GM19372 (cell line): ENCODE measurements at regions not wholly inside any gene's neighbourhood (a gene's known extent, or its start where the extent isn't known, plus 50 kb on each side); places are given as distances from the start of the nearest gene placed in this dataset.

Experiments
- ATAC-seq: cut with Tn5 transposase; IDR thresholded peaks from one replicate; pipeline ENCODE4 v1.9.1; 2021; ENCODE audit warnings: mild to moderate bottlenecking, low read depth, moderate library complexity; ENCODE audit not compliant: unreplicated experiment

DNA sequence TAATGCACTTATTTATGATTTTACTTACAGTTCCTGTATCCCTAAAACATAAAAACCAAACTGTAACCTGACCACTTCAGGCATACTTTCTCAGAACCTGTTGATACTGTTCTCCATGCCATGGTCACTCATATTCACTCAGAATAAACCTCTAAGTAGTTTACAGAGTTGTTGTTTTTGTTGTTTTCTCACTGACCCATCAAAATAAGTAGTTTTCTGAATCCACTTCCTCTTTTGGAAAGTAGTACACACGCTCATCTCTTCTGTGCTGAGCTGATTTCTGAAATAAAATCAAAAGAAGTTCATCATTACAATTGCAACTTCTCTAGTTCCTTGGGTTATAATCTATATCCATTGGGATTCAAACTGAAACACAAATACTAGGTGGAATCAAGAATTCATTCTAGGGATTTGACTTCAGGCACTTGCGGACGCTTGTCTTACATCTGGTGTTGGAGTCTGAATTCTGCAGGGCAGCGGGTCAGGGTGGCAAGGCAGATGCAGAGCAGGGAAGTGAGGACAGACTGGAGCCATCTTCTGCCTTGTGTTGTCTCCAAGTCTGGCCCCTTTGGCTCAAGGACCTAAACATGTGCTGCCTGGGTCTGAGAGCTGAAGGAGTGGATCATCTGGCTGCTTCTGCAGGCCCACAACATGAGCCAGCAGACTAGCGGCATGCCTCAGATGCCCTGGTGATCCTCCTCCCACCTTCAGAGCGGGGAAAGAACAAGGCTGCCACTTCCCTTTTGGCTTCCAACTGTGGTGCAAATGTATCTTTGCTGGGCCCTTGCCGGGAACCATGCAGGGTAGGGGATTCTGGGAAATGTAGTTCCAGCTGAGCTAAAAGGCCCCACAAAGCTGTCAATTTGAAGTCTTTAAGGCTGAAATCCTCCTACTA, 167.9 kb upstream of the MYLIP start:
- no peak for ATAC-seq

DNA sequence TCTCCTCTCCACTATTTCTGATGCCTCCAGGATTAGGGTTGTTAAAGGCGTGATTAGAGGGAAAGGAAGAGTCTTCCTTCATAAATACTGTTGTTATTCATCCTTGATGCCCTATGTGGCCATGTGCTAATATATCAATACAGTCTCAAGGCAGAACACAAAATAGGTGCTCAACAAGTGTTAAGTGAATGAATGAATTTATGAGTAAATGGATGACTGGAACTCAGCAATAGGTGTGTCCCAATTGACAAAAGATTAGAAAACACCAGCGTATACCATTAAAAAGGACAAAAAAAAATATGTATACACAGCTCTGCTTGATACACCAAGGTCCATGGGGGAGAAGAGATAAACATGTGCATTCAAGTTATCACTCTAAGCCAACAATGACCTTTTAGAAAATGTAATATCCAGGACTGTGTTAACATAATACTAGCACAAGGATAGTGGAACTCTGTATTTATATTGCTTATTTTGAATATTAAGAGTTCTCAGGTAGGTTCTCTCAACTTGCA, 171.2 kb upstream of the MYLIP start:
- no peak for ATAC-seq

DNA sequence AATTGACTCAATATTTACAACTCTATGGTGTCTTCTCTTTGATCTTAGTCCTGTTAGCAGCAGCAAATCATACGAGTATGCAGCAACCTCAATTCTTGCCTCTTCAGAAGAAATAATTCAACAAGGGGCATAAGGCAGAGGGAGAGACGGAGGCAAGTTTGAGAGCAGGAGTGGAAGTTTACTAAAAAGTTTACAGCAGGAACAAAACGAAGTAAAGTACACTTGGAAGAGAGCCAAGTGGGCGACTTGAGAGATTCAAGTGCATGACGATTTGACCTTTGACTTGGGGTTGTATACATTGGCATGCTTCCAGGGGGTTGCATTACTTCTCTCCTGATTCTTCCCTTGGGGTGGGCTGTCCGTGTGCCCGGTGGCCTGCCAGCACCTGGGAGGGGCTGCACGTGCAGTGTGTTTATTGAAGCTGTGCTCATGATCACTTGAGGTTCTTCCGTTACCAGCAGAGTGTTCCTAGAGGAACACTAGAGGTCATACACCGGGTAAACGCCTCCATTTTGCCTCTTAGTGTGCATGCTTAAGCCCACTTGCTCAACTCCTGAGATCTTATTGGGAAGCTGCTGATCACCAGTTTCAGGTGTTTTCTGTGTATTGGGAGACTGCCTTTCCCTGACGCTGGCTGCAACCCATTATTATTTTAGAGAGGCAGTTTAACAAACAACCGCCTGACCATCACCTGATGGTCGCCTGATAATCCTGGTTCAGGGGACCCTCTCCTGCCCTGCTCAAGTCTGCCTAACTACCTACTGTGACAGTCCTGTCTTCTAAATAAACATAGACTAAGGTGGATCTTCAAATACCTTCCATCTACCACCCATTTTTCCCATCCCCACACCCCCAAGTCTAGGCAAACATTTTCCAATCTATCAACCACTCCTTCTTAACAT, 172.4 kb upstream of the MYLIP start:
- no peak for ATAC-seq

DNA sequence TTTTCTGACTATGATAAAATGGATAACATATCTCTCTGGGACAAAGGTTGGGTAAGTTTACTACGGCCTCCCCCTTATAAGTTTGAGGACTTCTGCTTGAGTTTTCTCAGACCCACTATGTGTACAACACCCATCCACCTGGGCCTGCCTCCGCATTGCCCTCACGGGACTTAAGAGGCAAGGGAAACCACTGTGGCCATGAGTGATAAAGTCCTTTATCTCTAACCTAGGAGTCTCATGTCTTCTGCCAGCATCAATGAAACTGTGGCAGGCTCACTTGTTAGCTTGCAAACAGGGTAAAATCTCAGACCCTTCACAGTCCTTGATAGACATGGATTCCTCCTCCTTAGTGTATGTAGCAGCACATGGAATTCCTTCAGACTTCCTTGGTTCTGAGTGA, 173.4 kb upstream of the MYLIP start:
- ATAC-seq = no peak

DNA sequence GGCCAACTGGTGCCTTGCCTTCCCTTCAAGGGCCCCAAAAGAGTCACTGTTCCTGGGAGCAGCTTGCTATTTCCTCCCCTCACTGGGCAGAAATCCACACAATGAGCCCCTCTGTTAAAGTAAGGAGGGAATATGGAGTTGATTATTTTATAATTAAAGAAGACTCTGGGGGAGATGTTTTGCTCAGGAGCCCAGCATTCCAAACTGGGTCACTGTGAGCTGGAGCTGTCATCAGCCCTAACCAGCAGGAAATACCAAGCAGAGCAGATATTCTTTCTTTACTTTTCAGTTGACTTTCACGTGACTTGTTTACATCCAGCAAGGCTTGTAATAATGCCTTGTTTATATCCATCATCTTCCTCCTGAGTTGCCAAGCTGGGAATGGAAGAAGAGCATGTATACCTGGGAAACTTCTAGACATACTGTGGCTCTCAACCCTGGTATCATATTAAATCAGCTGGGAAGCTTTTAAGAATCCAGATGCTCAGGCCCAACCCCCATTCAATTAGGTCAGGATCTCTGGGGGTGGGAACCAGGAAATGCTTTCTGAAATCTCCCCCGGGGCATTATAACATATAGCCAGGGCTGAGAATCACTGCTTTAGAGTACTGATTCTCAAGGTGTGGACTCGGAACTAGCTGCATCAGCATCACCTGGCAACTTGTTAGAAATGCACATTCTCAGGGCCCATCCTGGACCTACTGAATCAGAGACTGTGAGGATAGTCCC, 175.6 kb upstream of the MYLIP start:
- no peak for ATAC-seq

GRCh38 chr6:15952231-15953151, 176.4 kb upstream of the MYLIP start:
- ATAC-seq = no peak

GRCh38 chr6:15950962-15951569, 177.8 kb upstream of the MYLIP start:
- no peak for ATAC-seq

DNA sequence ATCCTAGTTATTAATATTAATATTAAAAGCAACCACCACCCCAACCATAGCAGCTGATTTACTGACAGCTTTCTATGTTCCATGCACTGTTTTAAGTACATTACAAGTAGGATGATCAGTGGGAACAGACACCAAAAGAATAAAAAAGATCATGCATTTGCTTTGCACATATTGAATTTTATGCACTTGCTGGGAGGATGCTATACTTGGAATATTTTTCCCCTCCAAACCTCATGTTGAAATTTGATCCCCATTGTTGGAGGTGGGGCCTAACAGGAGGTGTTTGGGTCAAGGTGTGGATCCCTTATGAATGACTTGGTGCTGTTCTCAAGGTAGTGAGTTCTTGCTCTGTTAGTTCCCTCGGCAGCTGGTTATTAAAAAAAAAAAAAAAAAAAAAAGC, 178.9 kb upstream of the MYLIP start:
- ATAC-seq = no peak

GRCh38 chr6:15948930-15949900, 179.7 kb upstream of the MYLIP start:
- ATAC-seq = no peak

DNA sequence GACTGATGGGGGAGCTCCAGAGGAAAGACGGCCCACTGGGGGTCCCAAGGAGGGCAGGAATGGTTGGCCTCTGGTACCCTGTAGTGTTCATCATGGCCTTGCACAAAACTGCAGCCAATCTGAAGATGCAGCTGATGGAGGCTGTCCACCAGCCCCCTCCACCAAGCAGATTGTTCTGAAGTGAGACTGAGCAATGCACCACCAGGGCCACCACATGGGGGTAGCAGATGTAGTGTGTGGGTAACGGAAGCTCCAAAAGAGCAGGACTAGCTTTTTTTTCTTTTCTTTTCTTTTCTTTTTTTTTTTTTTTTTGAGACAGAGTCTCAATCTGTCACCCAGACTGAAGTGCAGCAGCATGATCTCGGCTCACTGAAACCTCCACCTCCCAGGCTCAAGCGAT, 181.0 kb upstream of the MYLIP start:
- no peak for ATAC-seq

DNA sequence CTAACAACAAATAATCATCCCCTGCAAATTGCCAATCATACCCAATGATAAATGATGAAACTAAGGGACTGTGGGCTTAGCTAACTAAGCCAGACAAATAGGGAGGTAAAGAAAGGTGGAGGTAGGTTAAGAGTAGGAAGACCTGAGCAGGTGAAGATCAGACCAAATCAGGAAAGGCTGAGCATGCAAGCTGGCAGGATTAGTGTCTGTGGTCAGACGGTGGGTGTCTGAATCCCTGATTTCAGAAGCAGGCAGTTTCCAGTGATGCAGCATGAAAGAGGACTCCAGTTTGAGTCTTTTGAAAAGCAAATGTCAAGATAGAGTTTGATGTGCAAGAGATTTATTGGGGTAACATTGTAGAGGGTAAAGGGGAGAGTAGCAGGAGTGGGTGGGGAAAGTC, 181.4 kb upstream of the MYLIP start:
- no peak for ATAC-seq

DNA sequence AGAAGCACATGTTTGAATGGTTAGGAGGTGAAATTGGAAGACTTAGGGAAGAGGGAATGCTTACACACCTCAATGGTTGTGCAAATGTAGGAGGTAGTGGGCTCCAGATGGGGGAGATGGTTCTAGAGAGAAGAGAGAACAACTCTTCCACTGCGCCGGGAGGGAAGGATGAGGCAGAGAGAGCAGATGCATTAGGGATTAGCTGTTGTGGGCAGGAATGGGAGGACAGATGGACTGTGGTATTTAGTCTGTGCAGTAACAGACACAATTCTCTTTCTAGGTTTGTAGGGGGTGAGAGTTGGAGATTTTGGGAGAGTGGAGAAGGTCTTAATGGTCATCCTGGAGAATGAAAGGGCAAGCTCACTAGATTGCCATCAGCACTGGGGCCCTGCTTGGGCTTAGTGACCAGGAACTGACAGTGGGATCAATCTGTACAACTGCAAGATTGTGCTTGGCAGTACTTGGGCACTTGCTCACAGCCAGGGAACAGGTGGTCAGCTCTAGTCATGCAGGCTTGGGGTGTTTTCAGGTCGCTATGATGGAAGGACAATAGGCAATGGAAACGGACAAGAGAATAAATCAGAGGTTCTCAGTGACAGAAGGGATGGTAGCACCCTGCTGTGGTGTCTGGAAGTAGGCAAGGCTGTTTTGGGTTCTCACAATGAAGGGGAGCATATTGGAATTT, 182.0 kb upstream of the MYLIP start:
- ATAC-seq = no peak

DNA sequence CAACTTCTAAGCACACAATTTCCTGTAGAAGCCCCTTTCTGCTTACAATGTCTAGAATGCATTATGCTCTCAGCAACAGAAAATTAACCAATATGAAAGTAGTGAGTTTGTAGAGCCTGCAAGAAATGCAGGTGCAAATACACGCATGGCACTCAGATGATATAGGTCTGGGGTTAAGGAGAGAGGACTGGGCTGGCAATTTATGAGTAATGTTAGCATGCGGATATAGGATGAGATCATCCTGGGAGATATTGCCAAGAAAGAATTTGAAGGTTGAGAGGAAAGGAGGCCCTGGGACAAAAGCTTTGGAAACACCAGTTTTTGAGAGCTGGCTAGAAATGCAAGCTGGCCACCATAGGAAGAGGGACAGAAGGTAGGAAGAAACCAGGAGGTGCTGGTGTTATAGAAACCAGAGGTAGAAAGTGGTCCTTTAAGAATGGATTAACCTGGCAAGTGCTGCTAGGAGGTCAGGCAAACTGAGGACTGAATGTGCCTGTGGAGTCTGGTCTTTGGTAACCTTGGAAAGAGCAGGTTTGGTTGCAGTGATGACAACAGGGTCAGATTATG, 183.2 kb upstream of the MYLIP start:
- no peak for ATAC-seq

DNA sequence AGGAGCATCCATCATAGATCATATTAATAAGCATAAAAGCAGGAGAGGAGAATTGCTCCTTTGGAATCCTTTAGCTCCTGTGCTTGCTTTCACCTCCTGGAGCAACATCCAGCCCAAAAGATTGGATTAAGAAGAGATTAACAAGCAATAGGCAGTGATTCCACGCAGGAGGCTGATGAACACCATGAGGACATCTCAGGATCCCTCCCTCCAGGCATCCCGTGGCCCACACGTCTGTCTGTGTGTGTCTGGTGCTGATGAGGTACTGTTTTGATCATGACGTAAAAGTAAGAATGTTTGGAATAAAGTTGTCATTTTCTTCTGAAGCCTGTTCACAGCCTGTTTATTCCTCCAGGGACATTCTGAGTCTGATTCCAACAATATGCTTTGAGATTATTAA, 185.5 kb upstream of the MYLIP start:
- no peak for ATAC-seq

DNA sequence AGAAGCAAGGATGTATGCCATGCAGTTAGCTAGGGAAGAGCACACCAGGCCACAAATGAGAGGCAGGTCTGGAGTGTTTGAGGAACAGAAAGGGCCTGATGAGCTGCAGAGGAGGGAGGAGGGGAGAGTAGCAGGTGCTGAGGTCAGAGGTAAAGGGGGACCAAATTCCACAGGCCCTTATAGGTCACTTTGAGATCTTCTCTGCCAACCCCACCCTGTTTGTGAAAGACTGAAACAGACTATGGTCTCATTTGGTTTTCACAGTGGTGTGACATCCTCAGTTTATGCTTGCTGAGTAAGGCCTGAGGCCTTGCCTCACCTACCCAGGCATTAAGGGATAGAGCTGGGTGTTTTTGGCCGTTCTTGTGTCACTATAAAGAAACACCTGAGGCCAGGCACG, 187.7 kb upstream of the MYLIP start:
- no peak for ATAC-seq

DNA sequence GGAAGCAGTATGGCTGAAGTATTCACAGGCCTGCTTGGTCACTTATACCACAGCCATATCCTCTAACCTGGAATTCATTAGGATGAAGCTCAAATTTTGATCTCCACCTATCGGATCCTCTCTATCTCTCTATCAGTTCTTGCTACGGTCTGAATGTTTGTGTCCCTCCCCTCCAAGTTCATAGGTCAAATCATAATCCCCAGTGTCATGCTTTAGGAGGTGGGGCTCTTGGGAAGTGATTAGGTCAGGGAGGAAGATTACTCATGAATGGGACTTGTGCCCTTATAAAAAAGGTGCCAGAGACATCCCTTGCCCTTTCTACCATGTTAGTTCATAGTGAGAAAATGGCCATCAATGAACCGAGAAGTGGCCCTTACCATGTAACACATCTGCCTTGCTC, 190.8 kb upstream of the MYLIP start:
- ATAC-seq = no peak

DNA sequence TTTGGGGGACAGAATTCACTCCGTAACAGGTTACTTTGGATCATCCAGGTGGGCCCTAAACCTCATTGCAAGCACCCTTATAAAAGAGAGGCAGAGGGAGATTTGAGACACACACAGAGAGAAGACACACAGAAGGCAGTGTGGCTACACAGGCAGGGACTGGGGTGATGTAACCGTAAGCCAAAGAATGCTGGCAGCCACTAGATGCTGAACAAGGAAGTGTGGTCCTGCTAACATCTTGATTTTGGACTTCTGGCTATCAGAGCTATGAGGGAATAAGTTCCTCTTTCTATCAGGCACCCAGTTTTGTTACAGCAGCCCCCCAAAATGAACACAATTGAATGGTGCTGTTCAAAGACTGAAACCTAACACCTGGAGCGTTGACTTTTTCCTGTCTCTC, 191.3 kb upstream of the MYLIP start:
- ATAC-seq = no peak
